ENCODE measurements at regions not wholly inside any gene's neighbourhood (a gene's known extent, or its start where the extent isn't known, plus 50 kb on each side); places are given as distances from the start of the nearest gene placed in this dataset.

DNA sequence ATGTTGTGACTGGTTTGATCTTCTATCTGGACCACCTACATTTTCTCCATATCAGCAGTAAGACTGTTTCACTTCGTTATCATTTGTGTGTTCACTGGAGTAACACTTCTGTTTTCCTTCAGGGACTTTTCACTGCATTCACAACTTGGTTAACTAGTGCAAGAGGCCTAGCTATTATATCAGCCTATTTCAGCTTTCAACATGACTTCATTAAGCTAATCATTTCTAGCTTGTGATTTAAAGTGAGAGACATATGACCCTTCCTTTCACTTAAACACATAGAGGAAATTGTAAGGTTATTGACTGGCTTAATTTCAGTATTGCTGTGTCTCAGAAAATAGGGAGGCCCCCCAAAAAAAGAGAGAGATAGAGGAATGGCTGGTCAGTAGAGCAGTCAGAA is 622.8 kb upstream of the NRSN1 start:
- no peak for TF ChIP-seq CTCF (IDR thresholded peaks at IDR 0.05; ENCODE audit: low read depth, low read length, missing input control)
- TF ChIP-seq TAF1 (conservative IDR thresholded peaks at IDR 0.05): no peak
- TF ChIP-seq EGR1 (IDR thresholded peaks at IDR 0.05; ENCODE audit: low read depth in 2 of 2): no peak
- no peak for TF ChIP-seq ZBTB33 (IDR thresholded peaks at IDR 0.05)
- TF ChIP-seq RXRA (IDR thresholded peaks at IDR 0.05): no peak
